Endothelial cell of hepatic sinusoid (primary cell): ENCODE measurements at regions not wholly inside any gene's neighbourhood (a gene's known extent, or its start where the extent isn't known, plus 50 kb on each side); places are given as distances from the start of the nearest gene placed in this dataset.

Source experiments
- in situ Hi-C: cut with HindIII; loops from 2 replicates; pipeline ENCODE4 v1.10.0; 2017; ENCODE audit warnings: low sequenced_read_pairs

- in situ Hi-C loops = no loop called here
Measured at GRCh38 chr12:41778934-41779333, 365.7 kb downstream of the GXYLT1 start.

- in situ Hi-C loops = no loop called here
Measured at GRCh38 chr12:41777064-41777790, 367.4 kb downstream of the GXYLT1 start.

DNA sequence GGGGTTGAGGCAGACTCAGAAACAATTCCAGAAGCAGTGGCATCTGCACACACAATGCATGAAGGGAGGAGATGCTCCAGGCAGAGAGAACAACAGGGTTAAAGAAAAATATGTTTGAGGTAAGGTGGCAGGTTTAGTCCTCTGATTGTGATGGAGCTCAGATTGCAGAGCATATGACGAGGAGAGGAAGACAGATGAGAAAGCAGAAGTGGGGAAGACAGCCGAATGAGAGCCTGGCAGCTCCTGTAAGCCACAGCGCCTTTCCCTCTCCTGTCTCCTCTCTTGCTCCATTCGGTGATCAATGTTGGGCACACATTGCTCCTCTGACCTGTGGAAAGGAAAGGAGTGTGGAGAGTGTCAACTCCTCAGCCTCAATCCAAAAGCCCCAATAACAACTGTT, 372.2 kb downstream of the GXYLT1 start:
- in situ Hi-C loops = no loop called here

- in situ Hi-C loops = no loop called here
Measured at GRCh38 chr12:41769810-41770209, 374.9 kb downstream of the GXYLT1 start.

DNA sequence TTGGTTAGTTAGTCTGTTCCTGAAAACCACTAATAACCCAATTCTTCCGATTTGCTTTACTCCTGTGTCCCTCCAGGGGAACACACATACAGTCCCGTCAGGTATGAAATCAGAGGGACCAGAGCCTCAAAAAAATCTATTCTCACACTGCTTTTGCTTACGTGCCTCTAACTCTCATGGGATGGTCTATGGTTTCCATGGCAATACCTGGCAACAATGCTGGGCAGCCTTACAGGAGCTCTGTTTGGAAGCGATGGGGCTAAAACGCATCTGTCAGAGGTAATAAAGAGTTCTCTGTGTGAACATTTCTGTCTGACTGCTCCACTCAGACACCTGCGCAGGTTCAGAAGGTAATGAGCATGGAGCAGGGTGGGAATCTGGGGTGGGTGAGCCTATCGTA, 376.2 kb downstream of the GXYLT1 start:
- in situ Hi-C loops = no loop called here

- in situ Hi-C loops = no loop called here
Measured at GRCh38 chr12:41762691-41763090, 382.0 kb downstream of the GXYLT1 start.

DNA sequence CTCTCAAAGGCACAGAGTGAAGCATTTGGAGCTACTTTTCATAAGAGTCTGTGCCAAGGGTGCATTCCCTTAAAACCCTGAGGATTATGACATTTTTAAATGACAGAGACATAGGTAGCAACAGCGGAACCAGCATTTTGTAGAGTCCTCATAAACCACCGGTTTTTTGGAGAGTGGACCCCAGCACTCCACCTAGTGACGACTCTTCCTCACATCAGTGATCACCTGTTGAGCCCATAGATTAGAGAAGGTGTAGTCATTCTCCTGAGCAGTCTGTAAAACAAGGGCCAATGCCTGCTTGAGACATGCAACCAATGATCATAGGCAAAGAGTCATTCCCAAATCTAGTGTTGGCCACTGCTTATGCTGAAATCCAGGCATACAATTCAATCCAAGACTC, 399.1 kb downstream of the GXYLT1 start:
- in situ Hi-C loops = loop anchor here (5.0 kb wide), 1 partner anchor 52 kb away; no protein-coding TSS in a partner anchor

DNA sequence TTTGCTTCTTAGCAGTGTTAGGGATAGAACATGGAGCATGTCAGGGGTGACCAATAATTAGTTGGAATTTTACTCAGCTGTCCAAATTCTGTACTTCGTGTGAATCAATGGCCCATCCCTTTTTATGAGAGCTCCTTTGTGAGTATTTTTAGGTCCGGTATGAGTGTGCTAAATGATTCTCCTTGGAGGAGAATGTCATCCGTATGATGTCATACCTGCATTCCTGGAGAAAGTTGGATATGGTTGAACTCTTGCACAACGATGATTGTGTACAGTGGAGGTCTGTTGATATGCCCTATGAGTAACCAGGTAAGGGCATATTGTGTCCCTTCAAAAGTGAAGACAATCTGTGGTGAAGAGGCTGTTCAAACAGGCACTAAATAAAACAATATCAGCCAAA, 400.8 kb downstream of the GXYLT1 start:
- in situ Hi-C loops = no loop called here

DNA sequence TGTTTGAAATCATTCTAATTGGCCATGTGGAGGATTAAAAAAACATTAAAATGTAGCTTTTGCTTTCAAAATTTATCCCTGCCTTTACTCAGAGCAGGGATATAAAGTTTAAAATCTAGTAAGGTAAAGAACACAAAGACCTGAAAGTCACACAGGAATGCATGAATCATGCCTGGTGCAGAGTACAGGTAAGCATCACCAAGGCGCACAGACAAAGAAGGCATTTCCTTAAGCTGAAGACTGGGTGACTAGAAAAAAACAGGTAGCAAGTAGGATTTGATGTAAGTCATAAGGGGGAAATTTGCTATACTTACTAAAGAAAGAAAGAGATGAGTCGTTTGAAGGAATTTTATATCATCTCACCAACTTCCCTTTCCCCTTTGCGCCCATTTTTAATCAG, 405.6 kb downstream of the GXYLT1 start:
- in situ Hi-C loops = no loop called here

DNA sequence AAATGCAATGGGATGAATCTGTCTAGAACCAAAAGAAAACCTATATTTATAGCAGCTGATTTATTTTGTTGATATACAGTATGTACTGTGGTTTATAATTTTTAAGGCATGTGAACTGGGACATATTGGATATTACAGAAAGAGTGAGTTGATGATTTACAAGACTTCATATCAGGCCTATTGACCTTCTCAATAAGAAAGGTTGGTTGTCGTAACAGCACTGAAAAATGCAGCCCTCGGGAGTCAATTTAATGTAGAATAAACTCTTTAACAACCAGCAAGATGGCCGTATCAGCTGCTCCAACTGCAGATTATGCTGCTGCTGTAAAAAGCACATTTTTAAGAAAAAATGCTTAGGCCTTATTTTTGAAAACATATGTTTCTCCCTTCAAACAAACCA, 407.3 kb downstream of the GXYLT1 start:
- in situ Hi-C loops = no loop called here

- in situ Hi-C loops = no loop called here
Measured at GRCh38 chr12:41736436-41736835, 408.2 kb downstream of the GXYLT1 start.

GRCh38 chr12:41731691-41732090, 413.0 kb downstream of the GXYLT1 start:
- in situ Hi-C loops = no loop called here

DNA sequence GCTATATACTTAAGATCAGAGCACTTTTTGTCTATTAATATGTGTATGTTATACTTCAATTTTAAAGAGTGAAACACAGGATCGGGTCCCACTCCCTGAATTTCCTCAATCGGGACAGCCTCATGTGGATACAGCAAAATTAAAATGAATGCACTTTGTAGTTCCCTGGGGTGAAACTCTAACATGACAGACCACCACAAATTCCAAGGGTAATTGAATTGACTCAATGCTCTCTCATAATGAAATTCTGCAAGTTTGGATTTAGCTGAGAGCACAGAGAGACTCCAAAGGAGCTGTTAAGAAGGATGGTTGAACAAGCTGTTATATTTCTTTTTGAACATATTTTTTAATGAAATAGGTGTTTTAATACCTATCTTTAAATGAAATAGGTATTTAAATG, 413.6 kb downstream of the GXYLT1 start:
- in situ Hi-C loops = no loop called here

- in situ Hi-C loops = no loop called here
Measured at GRCh38 chr12:41724216-41724615, 420.5 kb downstream of the GXYLT1 start.

DNA sequence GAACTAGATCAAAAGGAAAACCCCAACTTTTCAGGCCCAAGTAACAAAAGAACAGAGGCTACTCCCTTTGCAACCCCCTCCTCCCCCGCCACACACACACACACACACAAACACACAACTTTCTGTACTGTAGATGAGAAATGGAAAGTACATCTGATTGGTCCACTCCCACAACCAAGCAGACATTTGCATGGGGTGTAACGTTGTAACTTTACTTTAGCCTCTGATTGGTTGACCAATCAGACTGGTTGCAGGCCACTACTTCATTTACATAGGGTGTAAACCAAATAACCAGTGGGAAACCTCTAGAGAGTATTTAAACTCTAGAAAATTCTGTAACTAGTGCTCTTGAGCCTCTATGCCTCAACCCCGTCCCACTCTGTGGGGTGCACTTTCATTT, 425.5 kb downstream of the GXYLT1 start:
- in situ Hi-C loops = no loop called here

DNA sequence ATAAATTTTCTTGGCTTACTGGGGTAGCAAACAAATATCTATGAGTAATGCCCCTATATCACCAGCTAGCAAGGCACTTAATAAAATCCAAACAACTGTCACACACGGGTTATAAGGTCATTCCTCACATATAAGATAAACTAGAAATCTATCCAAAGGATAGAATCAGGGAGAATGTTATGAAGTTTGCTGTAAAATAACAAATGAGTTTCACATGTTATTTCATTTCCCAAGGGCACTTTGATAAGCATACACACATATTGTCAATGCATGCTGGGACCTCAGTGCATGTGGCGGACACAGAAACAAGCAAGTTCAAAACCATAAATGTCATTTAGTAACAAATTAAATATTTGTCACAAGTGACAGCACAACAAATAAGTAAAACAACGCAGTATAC, 429.4 kb downstream of the GXYLT1 start:
- in situ Hi-C loops = no loop called here

GRCh38 chr12:41709463-41710285, 435.0 kb downstream of the GXYLT1 start:
- in situ Hi-C loops = no loop called here

- in situ Hi-C loops = no loop called here
Measured at GRCh38 chr12:41709012-41709411, 435.7 kb downstream of the GXYLT1 start.

DNA sequence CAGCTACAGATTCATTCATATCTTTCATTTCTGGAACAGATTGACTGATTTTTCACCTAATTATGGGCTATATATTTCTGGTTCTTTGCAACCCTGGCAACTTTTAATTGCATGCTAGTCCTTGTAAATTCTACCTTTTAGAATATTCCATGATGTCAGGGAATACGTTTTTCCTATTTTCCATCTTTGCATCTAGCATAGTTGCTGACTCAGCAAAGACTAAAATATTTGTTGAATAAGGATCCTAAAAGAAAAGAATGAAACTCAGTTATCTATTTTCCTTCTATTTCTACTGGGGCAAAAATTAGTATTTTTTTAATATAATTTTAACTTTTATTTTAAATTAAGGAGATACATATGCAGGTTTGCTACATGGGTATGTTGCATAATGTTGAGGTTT, 438.3 kb downstream of the GXYLT1 start:
- in situ Hi-C loops = no loop called here

DNA sequence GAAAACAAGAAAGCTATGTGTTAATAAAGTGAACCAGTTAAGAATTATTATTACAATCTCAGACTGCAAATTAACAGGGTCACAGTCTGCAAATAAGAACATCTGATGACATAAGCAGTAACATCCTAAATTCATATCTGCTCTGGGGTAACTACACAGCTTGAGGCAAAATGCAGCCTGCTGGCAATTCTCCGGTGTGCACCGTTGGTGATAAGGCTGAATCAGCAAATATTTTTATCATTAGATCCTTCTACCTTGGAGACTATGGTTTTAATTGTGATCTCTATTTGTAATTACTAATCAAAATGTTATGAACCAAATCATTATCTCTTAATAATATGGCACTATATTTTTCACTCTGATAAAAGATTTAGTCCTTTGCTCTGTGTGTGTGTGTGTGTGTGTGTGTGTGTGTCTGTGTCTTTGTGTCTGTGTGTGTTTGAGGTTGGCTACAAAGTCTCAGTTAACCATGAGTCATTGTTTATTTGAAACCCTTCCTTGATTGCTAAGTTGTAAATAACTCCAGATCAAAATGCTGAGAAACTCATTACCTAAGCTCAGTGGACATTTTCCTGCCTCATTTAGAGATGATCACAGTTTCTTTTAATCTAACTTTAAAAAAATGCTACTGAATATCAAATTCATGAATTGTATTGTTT, 442.6 kb downstream of the GXYLT1 start:
- in situ Hi-C loops = no loop called here

- in situ Hi-C loops = no loop called here
Measured at GRCh38 chr12:41700940-41701339, 443.7 kb downstream of the GXYLT1 start.

- in situ Hi-C loops = no loop called here
Measured at GRCh38 chr12:41699658-41700057, 445.0 kb downstream of the GXYLT1 start.
